ENCODE measurements at regions not wholly inside any gene's neighbourhood (a gene's known extent, or its start where the extent isn't known, plus 50 kb on each side); places are given as distances from the start of the nearest gene placed in this dataset.

- Mint-ChIP-seq H3K27ac (no peak overlapping the region), H3K4me1 (no peaks in the 10 kb centered on the region), H3K36me3 (ENCODE audit: low read depth) (no peaks in the 10 kb centered on the region), H3K27me3 (no peaks in the 10 kb centered on the region), H3K4me3 (no peak overlapping the region), H3K9me3 (no peaks in the 10 kb centered on the region)
- DNase-seq = no peak
- POLR2A ChIA-PET = no interaction called here
- CTCF ChIA-PET = interaction anchor here (0.6 to 0.9 kb wide), 3 partner anchors 29 to 85 kb away, joined by 3 to 4 read pairs (median 4); no protein-coding TSS in a partner anchor
Measured at GRCh38 chr7:138287549-138287948, 172.5 kb upstream of the TRIM24 start.

GRCh38 chr7:138289082-138289481 is 171.0 kb upstream of the TRIM24 start:
- no peaks in the 10 kb centered on the region for H3K4me1 Mint-ChIP-seq
- H3K4me3 Mint-ChIP-seq = no peak overlapping the region
- no peaks in the 10 kb centered on the region for H3K9me3 Mint-ChIP-seq
- no peaks in the 10 kb centered on the region for H3K27me3 Mint-ChIP-seq
- no peak overlapping the region for H3K27ac Mint-ChIP-seq
- H3K36me3 Mint-ChIP-seq (ENCODE audit: low read depth) = no peaks in the 10 kb centered on the region
- POLR2A ChIA-PET = no interaction called here
- DNase-seq = no peak
- CTCF ChIA-PET = no interaction called here

GRCh38 chr7:138289864-138290263 is 170.2 kb upstream of the TRIM24 start:
- POLR2A ChIA-PET = no interaction called here
- no peaks in the 10 kb centered on the region for H3K36me3 Mint-ChIP-seq (ENCODE audit: low read depth)
- no peak overlapping the region for H3K27ac Mint-ChIP-seq
- DNase-seq = no peak
- CTCF ChIA-PET = no interaction called here
- H3K9me3 Mint-ChIP-seq = no peaks in the 10 kb centered on the region
- no peak overlapping the region for H3K4me3 Mint-ChIP-seq
- no peaks in the 10 kb centered on the region for H3K27me3 Mint-ChIP-seq
- H3K4me1 Mint-ChIP-seq = no peaks in the 10 kb centered on the region

- H3K4me3 Mint-ChIP-seq = no peak overlapping the region
- H3K27me3 Mint-ChIP-seq = no peaks in the 10 kb centered on the region
- CTCF ChIA-PET = no interaction called here
- H3K27ac Mint-ChIP-seq = no peak overlapping the region
- H3K36me3 Mint-ChIP-seq (ENCODE audit: low read depth) = no peaks in the 10 kb centered on the region
- no peak for DNase-seq
- H3K4me1 Mint-ChIP-seq = no peaks in the 10 kb centered on the region
- POLR2A ChIA-PET = no interaction called here
- H3K9me3 Mint-ChIP-seq = no peaks in the 10 kb centered on the region
Measured at GRCh38 chr7:138292951-138293350, 167.1 kb upstream of the TRIM24 start.

DNA sequence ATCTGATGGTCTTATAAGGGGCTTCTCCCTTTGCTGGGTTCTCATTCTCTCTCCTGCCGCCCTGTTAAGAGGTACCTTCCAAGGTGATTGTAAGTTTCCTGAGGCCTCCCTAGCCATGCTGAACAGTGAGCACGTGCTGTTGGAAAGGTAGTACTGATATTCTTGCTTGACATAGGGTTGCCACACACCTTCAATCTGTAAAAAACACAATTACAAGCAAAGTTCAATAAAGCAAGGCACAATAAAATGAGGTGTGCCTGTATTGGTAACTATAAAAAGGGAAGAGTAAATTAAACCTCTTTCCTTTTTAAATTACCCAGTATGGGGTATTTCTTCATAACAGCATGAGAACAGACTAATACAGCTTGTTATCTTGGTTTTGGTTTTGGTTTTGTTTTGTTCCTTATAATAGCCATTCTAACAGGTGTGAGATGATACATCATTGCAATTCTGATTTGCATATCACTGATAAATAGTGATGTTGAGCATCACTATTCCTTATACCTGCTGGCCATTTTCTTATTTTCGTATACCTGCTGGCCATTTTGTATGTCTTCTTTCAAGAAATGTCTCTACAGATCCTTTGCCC is 164.9 kb upstream of the TRIM24 start:
- no peaks in the 10 kb centered on the region for H3K9me3 Mint-ChIP-seq
- H3K27ac Mint-ChIP-seq = no peak overlapping the region
- H3K36me3 Mint-ChIP-seq (ENCODE audit: low read depth) = no peaks in the 10 kb centered on the region
- H3K4me1 Mint-ChIP-seq = no peaks in the 10 kb centered on the region
- DNase-seq = no peak
- no peaks in the 10 kb centered on the region for H3K27me3 Mint-ChIP-seq
- CTCF ChIA-PET = interaction anchor here (0.6 to 1.0 kb wide), 2 partner anchors 10 to 17 kb away, joined by 3 to 4 read pairs; no protein-coding TSS in a partner anchor
- POLR2A ChIA-PET = no interaction called here
- no peak overlapping the region for H3K4me3 Mint-ChIP-seq

DNA sequence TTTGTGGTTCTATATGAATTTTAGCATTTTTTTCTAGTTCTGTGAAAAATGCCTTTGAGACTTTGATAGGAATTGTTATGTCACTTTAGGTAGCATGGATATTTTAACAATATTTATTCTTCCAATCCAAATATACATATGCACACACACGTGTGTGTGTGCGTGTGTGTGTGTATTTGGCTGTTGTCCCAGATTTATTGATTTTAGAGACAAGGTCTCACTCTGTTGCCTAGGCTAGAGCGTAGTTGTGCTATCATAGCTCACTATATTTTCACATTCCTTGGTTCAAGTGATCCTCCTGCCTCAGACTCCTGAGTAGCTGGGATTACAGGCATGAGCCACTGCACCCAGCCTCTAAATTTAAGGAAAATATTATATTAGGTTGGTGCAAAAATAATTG is 162.5 kb upstream of the TRIM24 start:
- CTCF ChIA-PET = interaction anchor here (0.5 kb wide), 1 partner anchor 867 kb away, joined by 4 read pairs; no protein-coding TSS in a partner anchor
- no peak overlapping the region for H3K27ac Mint-ChIP-seq
- no peak for DNase-seq
- no peaks in the 10 kb centered on the region for H3K36me3 Mint-ChIP-seq (ENCODE audit: low read depth)
- no peaks in the 10 kb centered on the region for H3K4me1 Mint-ChIP-seq
- H3K27me3 Mint-ChIP-seq = no peaks in the 10 kb centered on the region
- POLR2A ChIA-PET = no interaction called here
- no peaks in the 10 kb centered on the region for H3K9me3 Mint-ChIP-seq
- no peak overlapping the region for H3K4me3 Mint-ChIP-seq

DNA sequence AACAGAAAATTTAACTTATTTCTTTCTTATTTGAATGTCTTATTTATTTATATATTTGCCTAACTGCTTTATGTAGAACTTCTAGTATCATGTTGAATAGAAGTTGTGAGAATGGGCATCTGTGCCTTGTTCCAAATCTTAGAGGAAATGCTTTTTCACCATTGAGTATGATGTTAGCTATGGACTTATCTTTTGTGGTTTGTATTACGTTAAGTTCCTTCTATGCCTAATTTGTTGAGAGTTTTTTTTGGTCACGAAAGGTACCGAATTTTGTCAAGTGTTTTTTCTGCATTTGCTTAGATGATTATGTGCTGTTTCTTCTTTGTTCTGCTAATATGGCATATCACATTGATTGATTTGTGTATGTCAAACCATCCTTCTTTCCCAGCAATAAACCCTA is 161.0 kb upstream of the TRIM24 start:
- no peaks in the 10 kb centered on the region for H3K4me1 Mint-ChIP-seq
- no peaks in the 10 kb centered on the region for H3K27me3 Mint-ChIP-seq
- H3K36me3 Mint-ChIP-seq (ENCODE audit: low read depth) = no peaks in the 10 kb centered on the region
- no peaks in the 10 kb centered on the region for H3K9me3 Mint-ChIP-seq
- no peak overlapping the region for H3K4me3 Mint-ChIP-seq
- ChIA-PET CTCF (no interaction called here), POLR2A (no interaction called here)
- DNase-seq = no peak
- H3K27ac Mint-ChIP-seq = no peak overlapping the region

GRCh38 chr7:138303230-138304070 is 156.6 kb upstream of the TRIM24 start:
- no peaks in the 10 kb centered on the region for H3K27me3 Mint-ChIP-seq
- POLR2A ChIA-PET = no interaction called here
- no peak for DNase-seq
- no peaks in the 10 kb centered on the region for H3K36me3 Mint-ChIP-seq (ENCODE audit: low read depth)
- no peak overlapping the region for H3K27ac Mint-ChIP-seq
- no peaks in the 10 kb centered on the region for H3K4me1 Mint-ChIP-seq
- no peak overlapping the region for H3K4me3 Mint-ChIP-seq
- no peaks in the 10 kb centered on the region for H3K9me3 Mint-ChIP-seq
- CTCF ChIA-PET = no interaction called here

DNA sequence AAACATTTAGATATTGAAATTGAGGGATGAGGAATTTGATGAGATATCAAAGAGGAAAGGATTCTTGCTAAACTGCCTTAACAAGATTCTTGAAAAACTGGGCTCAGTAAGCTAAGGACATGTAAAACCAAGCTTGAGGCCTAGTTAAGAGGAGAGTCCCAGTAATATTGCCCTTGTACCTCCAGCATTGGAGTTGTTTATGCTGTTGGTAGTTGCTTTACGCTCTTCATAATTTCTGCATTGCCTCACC is 156.1 kb upstream of the TRIM24 start:
- H3K36me3 Mint-ChIP-seq (ENCODE audit: low read depth) = no peaks in the 10 kb centered on the region
- H3K4me1 Mint-ChIP-seq = no peaks in the 10 kb centered on the region
- H3K27me3 Mint-ChIP-seq = no peaks in the 10 kb centered on the region
- no peaks in the 10 kb centered on the region for H3K9me3 Mint-ChIP-seq
- POLR2A ChIA-PET = no interaction called here
- CTCF ChIA-PET = no interaction called here
- no peak overlapping the region for H3K27ac Mint-ChIP-seq
- no peak for DNase-seq
- no peak overlapping the region for H3K4me3 Mint-ChIP-seq

GRCh38 chr7:138307633-138308032 is 152.4 kb upstream of the TRIM24 start:
- H3K36me3 Mint-ChIP-seq (ENCODE audit: low read depth) = no peaks in the 10 kb centered on the region
- H3K4me3 Mint-ChIP-seq = no peak overlapping the region
- H3K27me3 Mint-ChIP-seq = no peaks in the 10 kb centered on the region
- H3K9me3 Mint-ChIP-seq = peaks cover 2% of the 10 kb centered on the region
- ChIA-PET POLR2A (no interaction called here), CTCF (interaction anchor here (1.1 kb wide), 1 partner anchor 11 kb away, joined by 3 read pairs; no protein-coding TSS in a partner anchor)
- no peak overlapping the region for H3K27ac Mint-ChIP-seq
- H3K4me1 Mint-ChIP-seq = no peaks in the 10 kb centered on the region
- no peak for DNase-seq

GRCh38 chr7:138308136-138308535 is 151.9 kb upstream of the TRIM24 start:
- no peak overlapping the region for H3K4me3 Mint-ChIP-seq
- H3K36me3 Mint-ChIP-seq (ENCODE audit: low read depth) = no peaks in the 10 kb centered on the region
- H3K4me1 Mint-ChIP-seq = no peaks in the 10 kb centered on the region
- no peak for DNase-seq
- H3K27me3 Mint-ChIP-seq = no peaks in the 10 kb centered on the region
- ChIA-PET POLR2A (no interaction called here), CTCF (interaction anchor here (1.1 kb wide), 1 partner anchor 11 kb away, joined by 3 read pairs; no protein-coding TSS in a partner anchor)
- H3K27ac Mint-ChIP-seq = no peak overlapping the region
- peaks cover 2% of the 10 kb centered on the region for H3K9me3 Mint-ChIP-seq

DNA sequence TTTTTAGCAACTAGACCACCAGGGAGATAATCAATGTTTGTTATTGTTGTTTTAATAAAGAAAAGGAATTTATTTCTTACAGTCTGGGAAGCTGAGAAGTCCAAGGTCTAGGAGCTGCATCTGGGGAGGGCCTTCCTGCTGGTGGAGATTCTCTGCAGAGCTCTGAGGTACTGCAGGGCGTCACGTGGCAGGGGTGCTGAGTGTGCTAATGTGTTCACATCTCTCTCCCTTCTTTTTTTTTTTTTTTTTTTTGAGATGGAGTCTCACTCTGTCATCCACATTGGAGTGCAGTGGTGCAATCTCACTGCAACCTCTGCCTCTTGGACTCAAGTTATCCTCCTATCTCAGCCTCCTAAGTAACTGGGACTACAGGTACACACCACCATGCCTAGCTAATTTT is 150.9 kb upstream of the TRIM24 start:
- Mint-ChIP-seq H3K36me3 (ENCODE audit: low read depth) (no peaks in the 10 kb centered on the region), H3K4me1 (peaks cover 3% of the 10 kb centered on the region), H3K27ac (no peak overlapping the region), H3K9me3 (peaks cover 2% of the 10 kb centered on the region), H3K4me3 (no peak overlapping the region), H3K27me3 (no peaks in the 10 kb centered on the region)
- ChIA-PET CTCF (interaction anchor here (0.6 kb wide), 1 partner anchor 409 kb away, joined by 3 read pairs; no protein-coding TSS in a partner anchor), POLR2A (no interaction called here)
- no peak for DNase-seq

DNA sequence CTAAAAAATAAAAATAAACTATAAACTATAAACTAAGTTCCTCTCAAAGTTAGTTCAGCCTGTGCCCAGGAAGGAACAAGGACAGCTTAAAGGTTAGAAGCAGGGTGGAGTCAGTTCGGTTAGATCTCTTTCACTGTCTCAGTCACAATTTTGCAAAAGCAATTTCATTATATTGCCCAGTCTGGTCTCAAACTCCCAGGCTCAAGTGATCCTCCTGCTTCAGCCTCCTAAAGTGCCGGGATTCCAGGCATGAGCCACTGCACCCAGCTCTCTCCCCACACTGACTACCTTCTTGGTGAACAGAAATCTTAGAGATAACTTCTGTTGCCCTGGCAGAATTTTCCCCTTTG is 146.3 kb upstream of the TRIM24 start:
- H3K4me3 Mint-ChIP-seq = no peak overlapping the region
- POLR2A ChIA-PET = no interaction called here
- CTCF ChIA-PET = interaction anchor here (0.9 kb wide), 1 partner anchor 41 kb away, joined by 3 read pairs; no protein-coding TSS in a partner anchor

More for the DNA sequence above, 146.3 kb upstream of the TRIM24 start:
- Mint-ChIP-seq H3K9me3 (peaks cover 2% of the 10 kb centered on the region), H3K27ac (no peak overlapping the region), H3K27me3 (peaks cover 7% of the 10 kb centered on the region), H3K4me1 (peaks cover 5% of the 10 kb centered on the region), H3K36me3 (ENCODE audit: low read depth) (no peaks in the 10 kb centered on the region)
- DNase-seq = no peak

Measured in activated CD4-positive, alpha-beta T cell treated with anti-CD3 and anti-CD28 coated beads, Interleukin-2, amount 10 ng/mL, durations not matched to agents 7 days and 5 days (primary cell).